C1 segment of cervical spinal cord (tissue), 14 donors: ENCODE measurements at regions not wholly inside any gene's neighbourhood (a gene's known extent, or its start where the extent isn't known, plus 50 kb on each side); places are given as distances from the start of the nearest gene placed in this dataset.

Source experiments
- DNase-seq, 14 donors: peaks; one replicate each; lab custom pipeline; 2025; lab: John Stamatoyannopoulos, UW

- no peak for DNase-seq
Measured at GRCh38 chr5:103463261-103463660, 99.3 kb downstream of the NUDT12 start.

DNA sequence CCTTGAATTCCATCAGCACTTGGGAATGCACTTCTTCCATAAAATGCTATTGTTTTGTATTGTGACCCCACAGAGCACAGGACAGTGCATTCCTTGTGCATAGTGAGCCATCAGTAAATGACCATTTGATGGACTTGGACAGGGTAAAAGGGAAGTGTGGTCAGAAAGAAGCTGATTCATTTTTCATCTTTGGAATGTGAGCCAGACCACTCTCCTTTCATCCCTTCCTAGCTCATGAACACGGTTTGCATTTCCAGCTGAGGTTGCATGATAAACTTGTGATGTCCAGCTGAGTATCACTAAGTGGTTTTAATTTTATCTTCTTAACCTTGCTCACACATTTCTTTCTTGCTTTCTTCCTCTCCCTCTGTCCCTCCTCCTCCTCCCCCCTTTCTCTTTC lies 101.3 kb downstream of the NUDT12 start:
- no peak for DNase-seq

DNA sequence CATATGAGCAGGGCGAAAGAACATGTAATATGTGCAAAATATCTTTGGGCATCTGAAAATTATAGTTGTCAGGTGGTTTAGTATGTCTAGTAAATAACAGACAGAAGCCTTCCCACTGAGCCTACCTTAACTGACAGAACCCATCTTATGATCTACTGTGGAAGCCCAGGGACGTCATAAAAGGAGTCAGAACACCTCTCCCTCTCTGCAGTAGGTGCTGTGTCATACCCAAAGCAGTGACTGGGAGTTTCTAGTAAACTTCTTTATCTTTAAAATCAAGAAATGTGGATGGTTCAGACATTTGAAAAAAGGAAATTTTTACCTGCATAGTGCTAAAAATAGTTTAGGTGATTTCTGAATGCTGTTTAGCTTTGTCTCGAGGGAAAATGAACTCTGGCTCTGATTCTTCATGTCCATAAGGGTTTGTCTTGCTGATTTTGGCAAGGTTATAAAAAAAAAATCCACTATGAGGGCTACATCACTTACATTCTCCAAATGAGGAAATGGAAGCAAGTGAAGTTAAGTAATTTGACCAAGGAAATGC lies 104.0 kb downstream of the NUDT12 start:
- DNase-seq = no peak

DNA sequence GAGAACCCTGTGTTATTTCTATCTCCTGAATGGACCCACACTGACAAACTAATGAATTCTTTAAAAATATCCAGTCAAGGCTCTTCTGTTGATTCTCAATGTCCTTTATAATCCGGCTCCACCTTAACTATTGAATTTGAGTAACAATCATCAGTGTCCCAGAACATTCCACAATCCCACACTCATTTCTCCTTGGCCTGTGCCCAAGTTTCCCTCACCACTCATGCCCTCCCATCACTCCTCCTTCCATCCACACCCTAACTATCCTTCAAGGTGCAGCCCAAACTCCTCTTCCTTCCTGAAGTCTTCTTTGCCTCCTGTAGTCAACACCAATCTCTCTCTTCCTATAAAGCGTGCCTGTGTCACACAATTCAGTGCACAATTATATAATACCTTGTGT lies 106.1 kb downstream of the NUDT12 start:
- no peak for DNase-seq

- no peak for DNase-seq
Measured at GRCh38 chr5:103455796-103456195, 106.8 kb downstream of the NUDT12 start.

- DNase-seq = no peak
Measured at GRCh38 chr5:103454770-103455169, 107.8 kb downstream of the NUDT12 start.

DNA sequence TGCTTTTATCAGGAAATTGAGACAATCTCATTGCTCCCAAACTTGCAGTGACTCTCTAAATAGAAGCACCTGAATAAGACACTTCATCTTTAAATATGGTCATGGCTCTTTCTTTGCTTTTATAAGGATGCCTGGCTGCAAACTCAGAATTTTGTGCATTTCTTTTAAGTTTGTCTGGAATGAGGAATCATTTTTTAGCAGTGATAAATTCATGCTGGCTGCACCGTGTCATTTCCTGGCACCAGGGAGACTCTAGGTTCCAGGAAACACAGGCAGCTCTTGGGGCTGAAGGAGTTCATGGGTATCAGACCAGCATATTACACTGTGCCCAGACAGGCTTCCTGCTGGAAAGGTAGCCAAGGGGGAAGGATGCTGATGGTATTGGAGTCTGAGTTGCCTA lies 109.9 kb downstream of the NUDT12 start:
- no peak for DNase-seq

DNA sequence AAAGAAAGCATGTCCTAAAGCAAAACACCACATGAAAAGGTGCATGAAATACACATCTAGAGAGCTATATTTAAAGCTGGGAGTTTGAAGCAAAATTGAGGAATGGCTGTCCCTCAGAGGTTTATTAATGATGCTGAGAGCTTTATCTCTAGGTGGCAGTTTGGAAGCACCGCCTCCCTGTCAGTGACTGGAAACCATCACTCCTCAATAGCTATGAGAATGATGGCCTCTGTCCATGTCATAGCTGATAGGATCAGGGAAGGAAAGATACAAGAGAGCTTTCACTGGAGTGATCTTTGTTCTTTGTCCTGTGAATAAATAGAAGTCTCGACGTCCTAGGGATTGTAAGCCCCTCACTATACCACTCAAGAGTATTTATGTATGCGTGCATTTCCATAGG lies 110.5 kb downstream of the NUDT12 start:
- no peak for DNase-seq

- DNase-seq = no peak
Measured at GRCh38 chr5:103451261-103451660, 111.3 kb downstream of the NUDT12 start.

GRCh38 chr5:103450333-103451061 lies 112.1 kb downstream of the NUDT12 start:
- DNase-seq = no peak

- no peak for DNase-seq
Measured at GRCh38 chr5:103446813-103447212, 115.8 kb downstream of the NUDT12 start.

- no peak for DNase-seq
Measured at GRCh38 chr5:103445426-103446035, 117.1 kb downstream of the NUDT12 start.

GRCh38 chr5:103444333-103445038 lies 118.1 kb downstream of the NUDT12 start:
- no peak for DNase-seq

GRCh38 chr5:103442750-103443149 lies 119.8 kb downstream of the NUDT12 start:
- DNase-seq = no peak

DNA sequence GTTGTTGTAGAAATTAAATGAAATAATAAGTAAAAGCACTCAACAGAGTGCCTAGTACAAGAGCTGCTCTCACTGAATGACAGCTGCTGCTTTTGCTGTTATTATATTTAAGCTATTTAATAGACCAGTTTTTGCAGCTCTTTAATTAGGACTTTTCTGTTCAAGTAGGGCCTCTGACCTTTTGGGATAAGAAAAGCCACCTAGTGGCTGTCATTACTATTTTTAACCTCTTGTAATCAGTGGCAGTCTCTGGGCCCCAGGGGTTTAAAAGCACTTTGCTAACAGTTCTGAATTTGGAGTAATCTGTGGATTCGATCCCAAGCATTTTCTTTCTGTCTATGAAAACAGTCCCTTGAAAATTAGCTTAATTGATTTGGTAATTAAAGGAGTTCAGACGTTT lies 121.1 kb downstream of the NUDT12 start:
- no peak for DNase-seq

DNA sequence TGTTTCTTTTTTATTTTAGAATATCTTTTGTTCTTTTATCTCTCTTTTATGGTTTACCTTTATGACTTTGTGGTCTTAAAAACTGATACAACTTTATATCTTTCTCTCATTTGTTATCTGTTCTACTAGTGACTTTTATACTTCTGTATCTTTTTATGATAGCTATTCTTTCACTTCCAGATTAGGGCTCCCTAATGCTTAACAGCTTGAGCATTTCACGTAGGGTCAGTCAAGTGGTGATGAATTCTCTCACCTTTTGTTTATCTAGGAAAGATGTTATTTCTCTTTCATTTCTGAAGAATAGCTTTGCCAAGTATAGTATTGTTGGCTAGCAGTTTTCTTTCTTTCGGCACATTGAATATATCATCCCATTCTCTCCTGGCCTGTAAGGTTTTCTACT lies 123.6 kb downstream of the NUDT12 start:
- DNase-seq = no peak

DNA sequence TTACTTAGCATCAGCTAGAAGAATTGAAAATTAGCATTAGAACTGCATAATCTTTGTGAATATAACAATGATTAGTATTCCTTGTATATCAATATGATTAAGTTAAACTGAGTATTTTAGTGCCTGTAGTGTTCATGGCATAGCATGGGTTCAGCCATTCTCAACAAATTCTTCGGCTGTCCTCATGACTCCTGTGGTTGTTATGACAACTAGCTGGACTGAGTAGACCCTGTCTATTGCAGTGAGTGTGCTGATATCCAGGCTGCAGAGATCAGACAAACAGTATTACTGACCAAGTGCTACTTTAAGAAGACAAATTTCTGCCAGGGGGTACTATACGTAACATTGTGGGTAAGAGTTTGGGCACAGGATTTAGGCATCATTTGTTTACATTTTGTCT lies 125.9 kb downstream of the NUDT12 start:
- DNase-seq = no peak

DNA sequence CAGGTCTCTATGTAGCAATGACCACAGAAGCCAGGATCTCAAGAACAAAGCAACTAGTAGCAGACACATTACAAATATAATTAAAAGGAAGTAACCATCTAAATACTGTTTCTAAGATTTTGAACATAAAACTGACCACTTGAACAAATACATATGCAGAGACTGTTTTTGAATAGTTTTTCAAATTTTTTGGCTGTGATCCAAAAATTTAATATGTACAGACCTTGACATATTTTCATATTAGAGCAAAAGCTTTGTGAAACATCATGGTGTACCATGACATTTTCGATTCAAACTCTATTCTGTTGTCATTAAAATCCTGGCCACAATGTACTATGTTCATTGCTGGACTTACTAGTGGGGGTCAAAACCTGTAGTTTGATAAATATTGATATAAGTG lies 126.5 kb downstream of the NUDT12 start:
- DNase-seq = no peak

GRCh38 chr5:103435136-103435889 lies 127.3 kb downstream of the NUDT12 start:
- no peak for DNase-seq

- no peak for DNase-seq
Measured at GRCh38 chr5:103434057-103434456, 128.5 kb downstream of the NUDT12 start.

- DNase-seq = no peak
Measured at GRCh38 chr5:103433211-103433610, 129.4 kb downstream of the NUDT12 start.

DNA sequence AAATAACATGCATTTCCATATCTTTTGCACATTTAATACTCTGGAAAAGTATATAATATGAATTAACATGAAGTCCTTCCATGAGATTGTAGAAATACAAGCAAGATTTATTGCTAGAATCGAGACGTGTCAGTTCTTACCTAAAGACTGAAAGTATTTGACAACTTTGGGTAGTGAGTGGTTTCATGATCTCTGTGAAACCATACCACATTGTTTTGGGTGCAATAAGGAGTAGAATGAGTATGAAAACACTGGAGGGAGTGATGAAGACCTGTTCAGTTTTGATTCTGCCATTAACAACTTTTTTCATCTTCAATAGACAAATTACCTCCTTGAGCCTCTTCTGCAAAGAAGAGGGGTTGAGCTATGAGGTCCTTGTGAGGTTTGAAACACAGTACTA lies 133.7 kb downstream of the NUDT12 start:
- DNase-seq = no peak
